ENCODE measurements at regions not wholly inside any gene's neighbourhood (a gene's known extent, or its start where the extent isn't known, plus 50 kb on each side); places are given as distances from the start of the nearest gene placed in this dataset.
"Not testable (repeated sequence)": the region's sequence is repeated elsewhere in the genome, so short reads cannot be mapped to it uniquely, and the experiment has no call there.

- Histone ChIP-seq H3K4me3 (ENCODE audit: low read depth in 1 of 5, low read length in 5 of 5) (no peak overlapping the region), H3K27me3 (ENCODE audit: control insufficient read depth in 5 of 5, insufficient read depth in 4 of 5, low read length in 5 of 5) (no peaks in the 10 kb centered on the region), H3K36me3 (ENCODE audit: control insufficient read depth in 5 of 5, insufficient read depth in 5 of 5, low read length in 5 of 5) (peaks cover 18 to 59% (median 45%) of the 10 kb centered on the region in 5 donors), H3K9ac (ENCODE audit: low read length in 5 of 5) (no peak overlapping the region), H3K4me1 (ENCODE audit: control insufficient read depth in 5 of 5, insufficient read depth in 5 of 5, low read length in 5 of 5) (peaks cover 0 to 10% (median 0%) of the 10 kb centered on the region in 5 donors), H3K27ac (ENCODE audit: low read depth, low read length) (no peak overlapping the region), H3K9me3 (ENCODE audit: control insufficient read depth in 5 of 5, low read length in 5 of 5) (no peaks in the 10 kb centered on the region)
These were observed 89.0 kb upstream of the SMURF2 start for GRCh38 chr17:64750891-64751677.

- Histone ChIP-seq H3K27ac (ENCODE audit: low read depth, low read length) (no peak overlapping the region), H3K9me3 (ENCODE audit: control insufficient read depth in 5 of 5, low read length in 5 of 5) (no peaks in the 10 kb centered on the region), H3K9ac (ENCODE audit: low read length in 5 of 5) (no peak overlapping the region), H3K27me3 (ENCODE audit: control insufficient read depth in 5 of 5, insufficient read depth in 4 of 5, low read length in 5 of 5) (no peaks in the 10 kb centered on the region), H3K36me3 (ENCODE audit: control insufficient read depth in 5 of 5, insufficient read depth in 5 of 5, low read length in 5 of 5) (peaks cover 15 to 53% (median 38%) of the 10 kb centered on the region in 5 donors), H3K4me1 (ENCODE audit: control insufficient read depth in 5 of 5, insufficient read depth in 5 of 5, low read length in 5 of 5) (peaks cover 0 to 15% (median 4%) of the 10 kb centered on the region in 5 donors), H3K4me3 (ENCODE audit: low read depth in 1 of 5, low read length in 5 of 5) (no peak overlapping the region)
These were observed 88.4 kb upstream of the SMURF2 start for GRCh38 chr17:64750478-64750877.

DNA sequence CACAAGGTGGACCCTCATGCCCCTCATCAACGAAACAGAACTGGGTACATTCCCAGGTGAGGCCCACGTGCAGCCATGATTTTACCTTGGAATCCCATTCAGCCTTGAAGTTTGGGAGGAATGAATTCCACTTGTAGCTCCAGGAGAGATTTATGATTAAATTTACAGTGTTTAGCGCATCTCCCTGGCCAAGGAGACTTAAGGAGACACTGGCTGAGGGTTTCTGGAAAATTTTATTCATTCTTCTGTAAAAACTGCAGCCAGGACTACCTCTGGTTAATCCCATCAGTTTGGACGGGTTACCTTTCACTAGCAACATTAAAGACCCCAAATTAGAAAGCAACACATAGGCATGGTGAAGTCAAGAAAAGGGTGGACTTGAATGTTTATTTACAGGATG, 87.2 kb upstream of the SMURF2 start:
- no peak overlapping the region for H3K9ac ChIP-seq (ENCODE audit: low read length in 5 of 5)
- no peaks in the 10 kb centered on the region for H3K9me3 ChIP-seq (ENCODE audit: control insufficient read depth in 5 of 5, low read length in 5 of 5)
- no peak overlapping the region for H3K27ac ChIP-seq (ENCODE audit: low read depth, low read length)
- no peaks in the 10 kb centered on the region for H3K27me3 ChIP-seq (ENCODE audit: control insufficient read depth in 5 of 5, insufficient read depth in 4 of 5, low read length in 5 of 5)
- H3K36me3 ChIP-seq (ENCODE audit: control insufficient read depth in 5 of 5, insufficient read depth in 5 of 5, low read length in 5 of 5) = peaks cover 15 to 41% (median 29%) of the 10 kb centered on the region in 5 donors
- no peak overlapping the region for H3K4me3 ChIP-seq (ENCODE audit: low read depth in 1 of 5, low read length in 5 of 5)
- peaks cover 0 to 15% (median 5%) of the 10 kb centered on the region in 5 donors for H3K4me1 ChIP-seq (ENCODE audit: control insufficient read depth in 5 of 5, insufficient read depth in 5 of 5, low read length in 5 of 5)

GRCh38 chr17:64747938-64748540, 85.9 kb upstream of the SMURF2 start:
- H3K36me3 ChIP-seq (ENCODE audit: control insufficient read depth in 5 of 5, insufficient read depth in 5 of 5, low read length in 5 of 5) = peaks cover 8 to 29% (median 20%) of the 10 kb centered on the region in 5 donors
- no peak overlapping the region for H3K4me3 ChIP-seq (ENCODE audit: low read depth in 1 of 5, low read length in 5 of 5)
- no peak overlapping the region for H3K27ac ChIP-seq (ENCODE audit: low read depth, low read length)

GRCh38 chr17:64742326-64742725, 80.2 kb upstream of the SMURF2 start:
- no peaks in the 10 kb centered on the region for H3K36me3 ChIP-seq (ENCODE audit: control insufficient read depth in 5 of 5, insufficient read depth in 5 of 5, low read length in 5 of 5)
- H3K4me1 ChIP-seq (ENCODE audit: control insufficient read depth in 5 of 5, insufficient read depth in 5 of 5, low read length in 5 of 5) = peaks cover 11 to 33% (median 27%) of the 10 kb centered on the region in 5 donors
- no peaks in the 10 kb centered on the region for H3K9me3 ChIP-seq (ENCODE audit: control insufficient read depth in 5 of 5, low read length in 5 of 5)
- peak overlapping the region in 1 of 5 donors; percentile 2 for H3K4me3 ChIP-seq (ENCODE audit: low read depth in 1 of 5, low read length in 5 of 5)
- no peak overlapping the region for H3K9ac ChIP-seq (ENCODE audit: low read length in 5 of 5)
- H3K27ac ChIP-seq (ENCODE audit: low read depth, low read length) = peak overlapping the region; percentile 31
- H3K27me3 ChIP-seq (ENCODE audit: control insufficient read depth in 5 of 5, insufficient read depth in 4 of 5, low read length in 5 of 5) = no peaks in the 10 kb centered on the region

More at GRCh38 chr17:64747938-64748540, 85.9 kb upstream of the SMURF2 start:
- peaks cover 0 to 15% (median 5%) of the 10 kb centered on the region in 5 donors for H3K4me1 ChIP-seq (ENCODE audit: control insufficient read depth in 5 of 5, insufficient read depth in 5 of 5, low read length in 5 of 5)
- no peaks in the 10 kb centered on the region for H3K27me3 ChIP-seq (ENCODE audit: control insufficient read depth in 5 of 5, insufficient read depth in 4 of 5, low read length in 5 of 5)
- H3K9me3 ChIP-seq (ENCODE audit: control insufficient read depth in 5 of 5, low read length in 5 of 5) = no peaks in the 10 kb centered on the region
- H3K9ac ChIP-seq (ENCODE audit: low read length in 5 of 5) = no peak overlapping the region

DNA sequence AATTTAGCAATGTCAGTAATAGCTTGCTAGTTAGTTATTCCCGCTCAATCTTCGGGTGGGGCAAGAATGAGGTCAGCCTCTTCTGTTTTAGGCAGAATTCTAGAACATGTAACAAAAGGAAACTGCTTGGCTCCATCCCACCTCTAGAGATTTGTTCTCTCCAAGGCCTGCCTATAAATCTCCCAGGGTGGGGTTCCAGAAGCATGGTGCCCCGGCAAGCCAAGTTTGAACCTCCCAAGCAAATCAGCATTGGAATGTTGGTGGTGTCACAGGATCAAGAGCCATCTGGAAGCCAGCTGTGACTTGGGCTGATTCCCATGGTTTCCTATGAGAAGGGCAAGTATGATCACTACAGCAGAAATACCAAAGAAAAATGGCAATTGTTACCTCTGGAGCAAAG, 79.8 kb upstream of the SMURF2 start:
- Histone ChIP-seq H3K4me3 (ENCODE audit: low read depth in 1 of 5, low read length in 5 of 5) (peak overlapping the region in 1 of 5 donors; percentile 2), H3K27ac (ENCODE audit: low read depth, low read length) (peak overlapping the region; percentile 31), H3K4me1 (ENCODE audit: control insufficient read depth in 5 of 5, insufficient read depth in 5 of 5, low read length in 5 of 5) (peaks cover 11 to 33% (median 27%) of the 10 kb centered on the region in 5 donors)
- not testable (repeated sequence) for H3K36me3 ChIP-seq (ENCODE audit: control insufficient read depth in 5 of 5, insufficient read depth in 5 of 5, low read length in 5 of 5); H3K9me3 ChIP-seq (ENCODE audit: control insufficient read depth in 5 of 5, low read length in 5 of 5); H3K27me3 ChIP-seq (ENCODE audit: control insufficient read depth in 5 of 5, insufficient read depth in 4 of 5, low read length in 5 of 5); H3K9ac ChIP-seq (ENCODE audit: low read length in 5 of 5)

GRCh38 chr17:64741038-64741641, 79.0 kb upstream of the SMURF2 start:
- H3K27ac ChIP-seq (ENCODE audit: low read depth, low read length) = peak overlapping the region; percentile 26
- H3K4me1 ChIP-seq (ENCODE audit: control insufficient read depth in 5 of 5, insufficient read depth in 5 of 5, low read length in 5 of 5) = peaks cover 11 to 29% (median 27%) of the 10 kb centered on the region in 5 donors
- no peaks in the 10 kb centered on the region for H3K36me3 ChIP-seq (ENCODE audit: control insufficient read depth in 5 of 5, insufficient read depth in 5 of 5, low read length in 5 of 5)
- H3K27me3 ChIP-seq (ENCODE audit: control insufficient read depth in 5 of 5, insufficient read depth in 4 of 5, low read length in 5 of 5) = no peaks in the 10 kb centered on the region
- no peak overlapping the region for H3K9ac ChIP-seq (ENCODE audit: low read length in 5 of 5)
- no peak overlapping the region for H3K4me3 ChIP-seq (ENCODE audit: low read depth in 1 of 5, low read length in 5 of 5)
- no peaks in the 10 kb centered on the region for H3K9me3 ChIP-seq (ENCODE audit: control insufficient read depth in 5 of 5, low read length in 5 of 5)

- peak overlapping the region in 2 of 5 donors; percentile 46 to 56 for H3K9ac ChIP-seq (ENCODE audit: low read length in 5 of 5)
These were observed 77.4 kb upstream of the SMURF2 start for GRCh38 chr17:64739316-64740058.

DNA sequence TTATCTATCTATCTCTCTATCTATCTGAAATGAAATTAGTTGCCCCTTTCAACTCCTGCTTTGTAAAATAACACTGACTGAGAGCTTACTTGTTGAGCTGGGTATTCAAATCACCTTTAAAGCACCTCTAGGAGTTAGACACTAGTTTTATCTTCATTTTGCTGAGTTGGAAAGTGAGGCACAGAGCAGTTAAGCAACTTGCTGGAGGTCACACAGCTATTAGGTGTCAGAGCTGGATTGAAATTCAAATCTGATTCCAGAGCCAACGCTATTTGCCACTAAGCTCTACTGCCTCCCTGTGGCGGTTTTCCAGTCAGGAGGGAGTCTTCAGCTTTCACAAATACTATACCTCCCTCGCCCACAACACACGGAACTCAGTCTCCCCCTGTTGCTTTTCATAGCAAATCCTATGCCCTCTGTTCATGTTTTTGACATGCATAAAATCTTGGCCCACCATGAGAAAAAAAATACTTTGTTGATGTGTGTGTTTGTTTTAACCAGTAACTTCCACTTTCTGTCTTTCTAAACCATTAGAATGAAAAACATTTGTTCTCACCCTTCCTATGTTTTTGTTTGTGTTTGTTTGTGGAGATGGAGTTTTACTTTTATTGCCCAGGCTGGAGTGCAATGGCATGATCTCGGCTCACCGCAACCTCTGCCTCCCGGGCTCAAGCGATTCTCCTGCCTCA, 74.8 kb upstream of the SMURF2 start:
- Histone ChIP-seq H3K4me1 (ENCODE audit: control insufficient read depth in 5 of 5, insufficient read depth in 5 of 5, low read length in 5 of 5) (peaks cover 12 to 32% (median 25%) of the 10 kb centered on the region in 5 donors), H3K9ac (ENCODE audit: low read length in 5 of 5) (no peak overlapping the region), H3K27me3 (ENCODE audit: control insufficient read depth in 5 of 5, insufficient read depth in 4 of 5, low read length in 5 of 5) (no peaks in the 10 kb centered on the region)

More at GRCh38 chr17:64739316-64740058, 77.4 kb upstream of the SMURF2 start:
- no peak overlapping the region for H3K4me3 ChIP-seq (ENCODE audit: low read depth in 1 of 5, low read length in 5 of 5)
- H3K27ac ChIP-seq (ENCODE audit: low read depth, low read length) = peak overlapping the region; percentile 46
- H3K4me1 ChIP-seq (ENCODE audit: control insufficient read depth in 5 of 5, insufficient read depth in 5 of 5, low read length in 5 of 5) = peaks cover 11 to 29% (median 22%) of the 10 kb centered on the region in 5 donors
- no peaks in the 10 kb centered on the region for H3K9me3 ChIP-seq (ENCODE audit: control insufficient read depth in 5 of 5, low read length in 5 of 5)
- H3K27me3 ChIP-seq (ENCODE audit: control insufficient read depth in 5 of 5, insufficient read depth in 4 of 5, low read length in 5 of 5) = no peaks in the 10 kb centered on the region
- no peaks in the 10 kb centered on the region for H3K36me3 ChIP-seq (ENCODE audit: control insufficient read depth in 5 of 5, insufficient read depth in 5 of 5, low read length in 5 of 5)

More for the DNA sequence above, 74.8 kb upstream of the SMURF2 start:
- Histone ChIP-seq H3K27ac (ENCODE audit: low read depth, low read length) (no peak overlapping the region), H3K4me3 (ENCODE audit: low read depth in 1 of 5, low read length in 5 of 5) (no peak overlapping the region), H3K9me3 (ENCODE audit: control insufficient read depth in 5 of 5, low read length in 5 of 5) (no peaks in the 10 kb centered on the region), H3K36me3 (ENCODE audit: control insufficient read depth in 5 of 5, insufficient read depth in 5 of 5, low read length in 5 of 5) (no peaks in the 10 kb centered on the region)
